Left forelimb (tissue), 1 donor: ENCODE measurements at regions not wholly inside any gene's neighbourhood (a gene's known extent, or its start where the extent isn't known, plus 50 kb on each side); places are given as distances from the start of the nearest gene placed in this dataset.

ENCODE experiments used
- DNase-seq: peaks from one replicate; pipeline ENCODE4 v3.0.0-alpha.2; 2018; ENCODE audit warnings: low spot score

GRCh38 chr2:117714110-117714509, 100.4 kb upstream of the DDX18 start:
- DNase-seq: no peak

DNA sequence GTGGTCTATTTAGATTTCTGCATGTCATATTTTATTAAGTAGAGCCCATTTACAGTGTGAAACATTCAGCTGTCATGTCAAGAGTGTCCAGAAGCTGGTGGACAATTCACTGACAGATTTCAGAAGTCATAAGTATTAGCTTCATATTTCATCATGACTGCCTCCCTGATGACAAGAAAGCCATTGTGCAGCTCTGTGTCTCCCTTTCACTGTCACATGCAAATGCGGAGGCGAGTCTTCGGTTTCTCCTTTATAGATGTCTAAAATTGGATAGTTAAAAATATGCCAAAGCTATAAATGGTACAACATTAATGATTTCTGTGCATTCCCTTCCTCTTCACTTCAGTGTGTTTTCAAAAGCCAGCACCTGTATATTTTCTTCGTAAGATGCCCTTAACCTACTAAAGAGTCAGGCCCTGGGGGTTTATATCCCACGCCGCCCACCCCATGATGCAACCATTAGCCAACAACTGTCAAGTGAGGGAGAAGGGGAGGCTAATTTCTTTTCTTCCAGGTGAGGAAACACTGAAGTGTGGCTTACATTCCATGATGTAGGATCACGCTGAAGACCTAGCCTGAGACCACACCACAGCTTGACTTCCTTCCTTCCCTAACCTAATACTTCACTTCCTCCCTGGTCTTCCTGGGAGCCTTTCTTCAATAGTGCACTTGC, 99.6 kb upstream of the DDX18 start:
- no peak for DNase-seq

- no peak for DNase-seq
Observed at GRCh38 chr2:117716505-117716904, 98.0 kb upstream of the DDX18 start.

DNA sequence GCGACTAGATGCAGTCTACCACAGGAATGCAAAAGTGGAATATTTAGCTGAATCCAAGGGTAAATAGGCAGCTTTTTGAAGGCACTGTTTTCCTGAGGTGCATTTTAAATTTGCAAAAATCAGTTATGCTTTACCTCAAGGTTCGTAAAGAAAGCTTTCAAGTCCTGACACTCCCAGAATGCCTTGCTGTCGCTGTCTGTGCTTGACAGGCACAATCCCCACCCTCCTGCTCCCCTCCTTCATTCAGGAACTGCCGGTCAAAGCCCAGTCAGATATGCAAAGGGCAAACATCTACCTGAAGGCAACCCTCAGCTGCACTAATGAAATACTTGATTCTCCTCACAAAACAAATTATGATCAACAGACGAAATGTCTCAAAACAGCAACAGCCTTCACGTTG, 97.4 kb upstream of the DDX18 start:
- DNase-seq: no peak

- DNase-seq: no peak
Observed at GRCh38 chr2:117718048-117718447, 96.4 kb upstream of the DDX18 start.

GRCh38 chr2:117720765-117721164, 93.7 kb upstream of the DDX18 start:
- no peak for DNase-seq

GRCh38 chr2:117723483-117723882, 91.0 kb upstream of the DDX18 start:
- no peak for DNase-seq

DNA sequence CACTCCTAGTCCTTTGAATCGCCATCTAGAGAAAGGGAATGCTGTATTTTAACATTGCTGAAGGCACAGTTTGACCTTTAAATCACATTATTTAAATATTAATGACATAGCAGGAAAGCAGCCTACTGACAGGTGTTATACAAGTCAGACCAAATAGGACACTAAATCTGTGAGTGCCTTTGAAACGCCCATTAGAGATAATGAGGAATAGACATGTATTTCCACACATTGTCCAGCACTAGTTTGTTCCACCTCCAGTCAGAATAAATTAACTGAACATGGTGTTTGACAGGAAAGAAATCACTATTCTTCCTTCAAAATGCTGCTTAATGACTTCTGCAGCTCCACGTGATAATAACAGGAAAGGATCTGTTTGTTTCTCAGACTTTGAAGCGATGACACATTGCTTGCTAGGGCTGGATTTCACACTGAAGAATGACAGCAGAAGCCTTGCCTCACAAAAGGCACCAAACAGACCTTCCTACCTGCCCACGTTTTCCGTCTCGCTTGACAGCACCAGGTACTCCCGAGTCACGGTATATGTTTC, 90.5 kb upstream of the DDX18 start:
- DNase-seq: no peak

- no peak for DNase-seq
Observed at GRCh38 chr2:117726747-117727146, 87.7 kb upstream of the DDX18 start.

DNA sequence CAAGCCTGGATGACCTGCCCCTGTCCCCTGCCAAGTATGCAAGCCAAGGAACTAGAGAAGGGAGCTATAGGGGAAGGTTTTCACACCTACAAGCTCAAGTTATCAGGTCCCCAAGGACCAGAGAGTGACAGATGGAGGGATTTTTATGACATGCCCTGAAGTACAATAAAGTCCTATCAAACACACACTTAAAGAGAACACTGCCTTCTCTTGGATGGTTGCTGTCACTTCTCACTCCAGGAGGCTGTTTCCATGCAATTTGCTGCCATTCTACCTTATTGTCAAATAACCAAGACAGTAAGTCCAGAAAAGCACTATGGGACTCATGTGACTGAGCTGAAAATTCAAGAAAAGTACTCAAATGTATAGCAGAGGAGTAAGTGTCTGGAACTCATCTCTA, 76.6 kb upstream of the DDX18 start:
- DNase-seq: no peak

DNA sequence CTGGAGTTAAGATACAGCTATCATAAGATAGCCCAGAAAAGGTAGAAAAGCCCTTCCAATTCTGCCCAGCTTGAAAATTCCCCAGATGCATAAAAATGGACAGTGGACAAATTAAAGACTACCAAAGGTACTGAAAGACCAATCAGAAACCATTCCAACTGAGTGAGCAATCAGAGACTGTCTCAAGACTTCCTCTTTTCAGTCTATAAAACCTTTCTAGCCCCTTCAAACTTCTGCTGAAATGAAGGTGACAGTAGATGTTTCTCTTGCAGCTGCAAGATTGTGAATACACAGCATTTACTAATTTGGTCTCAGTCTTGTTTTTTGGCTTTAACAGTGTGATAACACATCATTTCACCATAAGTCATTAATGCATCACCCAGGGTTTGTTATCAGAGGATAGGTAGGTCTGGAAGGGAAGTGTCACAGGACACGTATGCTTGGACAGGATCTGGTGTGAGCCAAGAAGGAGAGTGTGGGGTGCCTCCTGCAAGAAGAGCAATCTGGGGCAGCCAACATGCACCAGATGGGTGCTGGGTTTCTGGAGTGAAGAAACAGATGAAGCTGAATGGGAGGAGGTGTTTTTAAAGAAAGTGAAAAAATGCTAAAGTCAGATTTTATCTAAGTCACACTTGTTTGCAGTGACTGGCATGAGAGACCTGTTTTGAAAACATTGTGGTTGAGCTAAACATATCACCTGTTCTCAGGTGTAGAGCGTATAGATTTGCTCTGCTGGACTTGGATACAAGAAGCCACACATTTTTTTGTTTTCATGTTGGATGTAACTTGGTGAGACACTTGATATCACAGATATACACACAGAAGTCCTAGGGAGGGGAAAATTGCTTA, 75.3 kb upstream of the DDX18 start:
- DNase-seq: no peak

DNA sequence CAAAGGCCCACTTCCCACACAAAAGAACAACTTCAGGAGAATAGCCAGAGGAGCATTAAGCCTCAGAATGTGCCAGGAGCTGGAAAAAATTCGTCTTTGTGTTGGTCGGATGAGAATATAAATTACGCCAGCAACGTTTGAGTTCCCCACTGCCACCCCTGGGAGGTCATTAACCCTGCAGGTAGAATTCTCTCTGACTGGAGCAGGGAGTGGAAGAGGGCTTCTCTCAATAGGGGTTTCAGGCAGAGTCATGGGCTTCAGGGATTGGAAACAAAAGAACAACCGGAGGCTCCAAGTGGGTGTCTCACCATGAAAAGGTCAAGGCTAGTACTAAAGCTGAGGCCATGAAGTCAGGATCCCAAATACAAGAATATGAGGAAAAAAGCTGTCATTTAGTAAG, 69.0 kb upstream of the DDX18 start:
- DNase-seq: no peak

DNA sequence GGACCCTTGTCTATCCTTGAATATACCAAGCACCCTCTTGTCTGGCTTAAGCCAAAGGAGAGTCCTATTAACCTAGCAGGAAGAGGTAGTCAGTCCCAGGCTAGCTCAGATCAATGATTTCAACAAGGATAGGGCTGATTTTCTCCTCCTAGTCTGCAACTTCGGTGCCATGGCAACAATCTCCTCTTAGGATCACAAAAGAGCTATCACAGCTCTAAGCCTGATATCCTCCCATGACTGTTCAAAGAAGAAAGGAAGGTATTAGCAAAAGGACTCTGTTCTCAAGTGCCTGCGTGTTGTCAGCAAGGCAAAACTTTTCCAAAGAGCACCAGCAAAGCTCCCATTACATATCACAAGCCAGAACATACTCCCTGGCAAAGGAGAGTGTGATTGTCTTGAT, 58.7 kb upstream of the DDX18 start:
- DNase-seq: no peak

DNA sequence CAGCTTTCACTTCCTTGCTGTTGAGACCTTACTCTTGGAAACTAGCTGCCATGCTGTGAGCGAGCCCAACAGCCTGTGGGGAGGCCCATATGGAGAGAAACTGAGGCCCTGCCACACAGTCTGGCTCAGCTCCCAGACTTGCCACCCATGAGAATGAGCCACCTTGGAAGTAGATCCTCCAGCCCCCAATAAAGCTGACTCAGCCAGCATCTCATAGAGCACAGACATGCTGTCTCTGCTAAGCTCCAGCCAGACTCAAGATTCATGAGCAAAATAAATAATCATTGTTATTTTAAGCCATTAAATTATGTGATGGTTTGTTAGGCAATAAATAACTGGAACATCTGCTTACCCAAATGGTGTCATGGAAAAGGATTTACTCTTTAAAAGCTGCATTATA, 53.6 kb upstream of the DDX18 start:
- DNase-seq: no peak

DNA sequence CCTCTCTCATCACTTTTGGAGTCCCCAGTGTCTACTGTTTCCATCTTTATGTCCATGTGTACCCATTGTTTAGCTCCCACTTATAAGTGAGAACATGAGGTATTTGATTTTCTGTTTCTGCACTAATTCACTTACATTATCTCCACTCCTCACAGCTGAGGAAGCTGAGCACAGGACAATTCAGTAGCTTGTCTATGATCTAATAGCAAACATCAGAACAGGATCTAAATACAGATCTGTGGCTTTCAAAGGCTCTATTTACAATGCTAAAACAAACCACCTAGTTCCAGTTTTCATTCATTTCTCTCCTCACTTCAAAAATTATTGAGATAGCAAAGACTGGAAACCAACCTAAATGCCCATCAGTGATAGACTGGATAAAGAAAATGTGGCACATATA, 52.0 kb upstream of the DDX18 start:
- no peak for DNase-seq

DNA sequence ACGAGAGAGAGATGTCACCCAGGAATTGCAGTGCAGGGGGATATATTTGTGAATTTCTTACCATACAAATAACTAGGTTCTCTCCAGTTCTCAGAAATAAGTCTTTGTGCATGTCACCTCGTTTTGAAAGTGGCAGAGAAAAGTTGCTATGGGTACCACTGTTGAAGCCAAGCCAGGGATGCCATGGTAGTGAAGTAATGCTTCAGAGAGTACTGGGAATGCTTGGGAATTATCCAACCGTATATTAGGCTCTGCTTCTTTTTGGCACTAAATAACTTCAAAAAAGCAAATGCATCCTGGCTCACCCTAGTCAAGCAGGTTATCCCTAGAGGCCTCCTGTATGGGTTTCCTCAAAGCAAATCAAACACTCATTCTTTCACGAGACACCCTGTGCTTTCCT, 50.7 kb upstream of the DDX18 start:
- no peak for DNase-seq
